Calu3 (cell line): ENCODE measurements at regions not wholly inside any gene's neighbourhood (a gene's known extent, or its start where the extent isn't known, plus 50 kb on each side); places are given as distances from the start of the nearest gene placed in this dataset.

ENCODE experiments used
- BruUV-seq: library from RNA; stranded (reverse); fragments of 400-500 nt; replicated peaks from 2 replicates; lab custom pipeline; 2021; lab: Mats Ljungman, UMichigan
- CTCF ChIA-PET: fragments of 300-600 bp; sonication (Branson Sonifier 250); formaldehyde crosslinking; loops from one replicate; lab custom pipeline; 2022; ENCODE audit warnings: antibody characterized with exemption; lab: Charles Lee
- DNase-seq: peaks from one replicate; pipeline ENCODE4 v3.0.0; 2022
- H3K27ac Mint-ChIP-seq: one replicate; pipeline ENCODE4 v1.8.0; 2022; ENCODE audit warnings: mixed read lengths; ENCODE audit not compliant: unreplicated experiment
- H3K27me3 Mint-ChIP-seq: one replicate; pipeline ENCODE4 v1.8.0; 2022; ENCODE audit warnings: mixed read lengths; ENCODE audit not compliant: unreplicated experiment
- H3K36me3 Mint-ChIP-seq: one replicate; pipeline ENCODE4 v1.8.0; 2022; ENCODE audit warnings: mild to moderate bottlenecking, moderate library complexity, mixed read lengths; ENCODE audit not compliant: insufficient read depth, unreplicated experiment
- H3K4me1 Mint-ChIP-seq: one replicate; pipeline ENCODE4 v1.8.0; 2022; ENCODE audit warnings: mild to moderate bottlenecking, low read depth, mixed read lengths; ENCODE audit not compliant: unreplicated experiment
- H3K4me3 Mint-ChIP-seq: one replicate; pipeline ENCODE4 v1.8.0; 2022; ENCODE audit warnings: mild to moderate bottlenecking, low read depth, moderate library complexity, mixed read lengths; ENCODE audit not compliant: unreplicated experiment
- H3K9me3 Mint-ChIP-seq: one replicate; pipeline ENCODE4 v1.8.0; 2022; ENCODE audit warnings: low read depth, mixed read lengths; ENCODE audit not compliant: unreplicated experiment
- intact Hi-C: fragments of 100-400 bp; cut with micrococcal nuclease; formaldehyde crosslinking; loops from one replicate; pipeline ENCODE4 v1.10.0; 2022; ENCODE audit not compliant: unreplicated experiment
- TF ChIP-seq, protein P1 (sequence below): fragments of 200-600 bp; IDR thresholded peaks from one replicate; pipeline ENCODE4 v1.8.0; 2022; ENCODE audit warnings: antibody characterized with exemption; ENCODE audit not compliant: unreplicated experiment

- BruUV-seq = no TSS peak
- Mint-ChIP-seq H3K27ac (no peak overlapping the region), H3K9me3 (peaks cover 7% of the 10 kb centered on the region), H3K36me3 (no peaks in the 10 kb centered on the region), H3K4me3 (no peak overlapping the region), H3K27me3 (no peaks in the 10 kb centered on the region), H3K4me1 (no peaks in the 10 kb centered on the region)
- CTCF ChIA-PET = interaction anchor here (0.7 kb wide), 1 partner anchor 622 kb away, joined by 3 read pairs; no protein-coding TSS in a partner anchor
- TF ChIP-seq, protein P1, sequence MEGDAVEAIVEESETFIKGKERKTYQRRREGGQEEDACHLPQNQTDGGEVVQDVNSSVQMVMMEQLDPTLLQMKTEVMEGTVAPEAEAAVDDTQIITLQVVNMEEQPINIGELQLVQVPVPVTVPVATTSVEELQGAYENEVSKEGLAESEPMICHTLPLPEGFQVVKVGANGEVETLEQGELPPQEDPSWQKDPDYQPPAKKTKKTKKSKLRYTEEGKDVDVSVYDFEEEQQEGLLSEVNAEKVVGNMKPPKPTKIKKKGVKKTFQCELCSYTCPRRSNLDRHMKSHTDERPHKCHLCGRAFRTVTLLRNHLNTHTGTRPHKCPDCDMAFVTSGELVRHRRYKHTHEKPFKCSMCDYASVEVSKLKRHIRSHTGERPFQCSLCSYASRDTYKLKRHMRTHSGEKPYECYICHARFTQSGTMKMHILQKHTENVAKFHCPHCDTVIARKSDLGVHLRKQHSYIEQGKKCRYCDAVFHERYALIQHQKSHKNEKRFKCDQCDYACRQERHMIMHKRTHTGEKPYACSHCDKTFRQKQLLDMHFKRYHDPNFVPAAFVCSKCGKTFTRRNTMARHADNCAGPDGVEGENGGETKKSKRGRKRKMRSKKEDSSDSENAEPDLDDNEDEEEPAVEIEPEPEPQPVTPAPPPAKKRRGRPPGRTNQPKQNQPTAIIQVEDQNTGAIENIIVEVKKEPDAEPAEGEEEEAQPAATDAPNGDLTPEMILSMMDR = no peak
- DNase-seq = no peak
- intact Hi-C loops = loop anchor here (1.0 kb wide), 1 partner anchor 48 kb away; no protein-coding TSS in a partner anchor
These were observed 354.3 kb downstream of the AKAIN1 start for GRCh38 chr18:4842751-4843150.

DNA sequence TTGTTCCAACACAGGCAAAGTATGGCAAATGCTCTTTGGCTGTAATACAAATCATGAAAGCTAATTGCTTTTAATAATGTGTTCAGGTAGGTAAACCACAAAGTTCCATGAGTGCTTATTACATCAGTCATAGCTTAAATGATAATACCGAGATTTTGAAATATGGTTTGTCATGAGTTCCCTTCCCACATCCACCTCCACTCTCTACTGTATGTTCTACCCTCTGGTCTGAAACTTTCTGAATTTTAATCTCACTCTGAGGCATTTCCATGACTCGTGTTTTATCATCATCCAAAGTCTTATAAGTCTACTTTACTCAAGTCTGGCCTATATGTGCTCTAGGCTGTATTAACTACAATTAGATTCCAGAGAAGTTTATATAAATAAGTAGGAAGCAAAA is 354.8 kb downstream of the AKAIN1 start:
- Mint-ChIP-seq H3K4me1 (no peaks in the 10 kb centered on the region), H3K4me3 (no peak overlapping the region), H3K9me3 (peaks cover 5% of the 10 kb centered on the region), H3K36me3 (no peaks in the 10 kb centered on the region), H3K27me3 (no peaks in the 10 kb centered on the region), H3K27ac (no peak overlapping the region)
- CTCF ChIA-PET = interaction anchor here (0.7 kb wide), 1 partner anchor 622 kb away, joined by 3 read pairs; no protein-coding TSS in a partner anchor
- DNase-seq = no peak
- intact Hi-C loops = loop anchor here (1.0 kb wide), 1 partner anchor 48 kb away; no protein-coding TSS in a partner anchor
- BruUV-seq = no TSS peak
- TF ChIP-seq, protein P1 = no peak

GRCh38 chr18:4839639-4840038 is 357.4 kb downstream of the AKAIN1 start:
- Mint-ChIP-seq H3K4me3 (no peak overlapping the region), H3K4me1 (no peaks in the 10 kb centered on the region), H3K9me3 (peaks cover 7% of the 10 kb centered on the region), H3K27ac (no peak overlapping the region), H3K27me3 (no peaks in the 10 kb centered on the region), H3K36me3 (no peaks in the 10 kb centered on the region)
- BruUV-seq = no TSS peak
- CTCF ChIA-PET = no interaction called here
- TF ChIP-seq, protein P1 = no peak
- intact Hi-C loops = no loop called here
- no peak for DNase-seq

GRCh38 chr18:4836141-4836540 is 360.9 kb downstream of the AKAIN1 start:
- Mint-ChIP-seq H3K4me3 (no peak overlapping the region), H3K27ac (no peak overlapping the region), H3K9me3 (peaks cover 4% of the 10 kb centered on the region), H3K36me3 (no peaks in the 10 kb centered on the region), H3K27me3 (no peaks in the 10 kb centered on the region), H3K4me1 (no peaks in the 10 kb centered on the region)
- no peak for DNase-seq
- BruUV-seq = no TSS peak
- intact Hi-C loops = no loop called here
- TF ChIP-seq, protein P1 = no peak
- CTCF ChIA-PET = no interaction called here
